ENCODE measurements at regions not wholly inside any gene's neighbourhood (a gene's known extent, or its start where the extent isn't known, plus 50 kb on each side); places are given as distances from the start of the nearest gene placed in this dataset.

GRCh38 chr1:163877016-163877415 is 555.3 kb downstream of the NUF2 start:
- Histone ChIP-seq H3K4me2 (ENCODE audit: insufficient read depth, low read length) (no peak overlapping the region), H3K4me3 (replicated peaks in 1 of 3; ENCODE audit: insufficient read depth in 1 of 3, low read depth in 1 of 3, low read length in 3 of 3) (no peak overlapping the region), H3K9me3 (replicated peaks; ENCODE audit: control insufficient read depth, insufficient read depth, low read length) (no peaks in the 10 kb centered on the region), H3K9me1 (replicated peaks; ENCODE audit: control insufficient read depth, extremely low read depth, insufficient read depth, low read length) (no peaks in the 10 kb centered on the region), H3K79me2 (ENCODE audit: control insufficient read depth, insufficient read depth, low read length) (no peaks in the 10 kb centered on the region), H3K36me3 (ENCODE audit: control insufficient read depth in 2 of 2, extremely low read depth in 1 of 2, insufficient read depth in 2 of 2, low read length in 2 of 2) (no peaks in the 10 kb centered on the region), H4K20me1 (replicated peaks; ENCODE audit: control insufficient read depth, extremely low read depth, insufficient read depth, low read length) (no peaks in the 10 kb centered on the region), H3K27ac (ENCODE audit: insufficient read depth, low read depth, low read length) (peak overlapping the region; percentile 40), H3K27me3 (ENCODE audit: control insufficient read depth in 2 of 2, insufficient read depth in 2 of 2, low read length in 2 of 2) (no peaks in the 10 kb centered on the region), H3K4me1 (ENCODE audit: control insufficient read depth, extremely low read depth, insufficient read depth, low read length) (peaks cover 24% of the 10 kb centered on the region), H2AFZ (ENCODE audit: low read depth, low read length) (no peak overlapping the region), H3K9ac (replicated peaks; ENCODE audit: extremely low read depth, insufficient read depth, low read length) (no peak overlapping the region)
- dilution Hi-C loops (cut with MboI; ENCODE audit: extremely low pct_ligation_motif_present, low sequenced_read_pairs) (no loop called here), intact Hi-C loops (cut with micrococcal nuclease) (loop anchor here (5.0 kb wide), 1 partner anchor 55 kb away; no protein-coding TSS in a partner anchor)
- BruUV-seq (replicated peaks), result no TSS peak
- TF ChIP-seq FOS (IDR thresholded peaks at IDR 0.05; ENCODE audit: borderline replicate concordance, insufficient read depth, low read length) (no peak), POLR2A (IDR thresholded peaks at IDR 0.05; ENCODE audit: low read depth, low read length) (no peak), EZH2 (IDR thresholded peaks at IDR 0.05; ENCODE audit: borderline replicate concordance, low read depth, low read length, severe bottlenecking) (no peak), POLR2AphosphoS5 (IDR thresholded peaks at IDR 0.05; ENCODE audit: insufficient read depth, low read depth, low read length) (no peak), CTCF (IDR thresholded peaks at IDR 0.05; ENCODE audit: extremely low read depth in 1 of 2, insufficient read depth in 1 of 2, low read depth in 1 of 2, low read length in 2 of 2) (no peak), GATA2 (IDR thresholded peaks at IDR 0.05; ENCODE audit: insufficient read depth, insufficient read length, low read depth, low read length) (no peak), MYC (IDR thresholded peaks at IDR 0.05; ENCODE audit: low read depth, low read length) (no peak)
- CTCF ChIA-PET, result no interaction called here
- POLR2A ChIA-PET, result no interaction called here
- DNase-seq (ENCODE audit: low read depth, low spot score) (no peak), FAIRE-seq (no peak)

DNA sequence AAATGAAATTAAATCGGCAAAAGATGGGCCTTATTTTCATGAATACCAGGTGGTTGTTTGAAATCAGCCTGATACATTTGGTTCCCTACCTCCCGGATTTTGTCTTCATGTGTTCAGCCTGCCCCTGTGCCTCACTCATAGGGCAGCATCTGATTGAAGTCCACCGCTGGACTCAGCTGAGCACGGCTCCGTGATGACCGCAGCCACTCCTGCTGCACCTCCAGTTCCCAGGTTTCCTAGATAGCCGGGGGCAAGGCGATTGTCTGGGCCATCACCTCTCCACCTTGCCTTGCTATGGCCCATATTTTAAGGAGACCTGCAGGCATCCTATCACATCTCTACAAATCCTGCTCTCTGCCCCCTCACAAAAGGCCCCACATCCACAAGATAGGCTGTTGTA is 563.8 kb downstream of the NUF2 start:
- intact Hi-C loops (cut with micrococcal nuclease) (no loop called here), dilution Hi-C loops (cut with MboI; ENCODE audit: extremely low pct_ligation_motif_present, low sequenced_read_pairs) (no loop called here)
- Histone ChIP-seq H3K9me1 (replicated peaks; ENCODE audit: control insufficient read depth, extremely low read depth, insufficient read depth, low read length) (no peaks in the 10 kb centered on the region), H3K9me3 (replicated peaks; ENCODE audit: control insufficient read depth, insufficient read depth, low read length) (no peaks in the 10 kb centered on the region), H3K27me3 (ENCODE audit: control insufficient read depth in 2 of 2, insufficient read depth in 2 of 2, low read length in 2 of 2) (no peaks in the 10 kb centered on the region), H2AFZ (ENCODE audit: low read depth, low read length) (no peak overlapping the region), H3K27ac (ENCODE audit: insufficient read depth, low read depth, low read length) (no peak overlapping the region), H3K4me3 (replicated peaks in 1 of 3; ENCODE audit: insufficient read depth in 1 of 3, low read depth in 1 of 3, low read length in 3 of 3) (no peak overlapping the region), H3K79me2 (ENCODE audit: control insufficient read depth, insufficient read depth, low read length) (no peaks in the 10 kb centered on the region), H3K36me3 (ENCODE audit: control insufficient read depth in 2 of 2, extremely low read depth in 1 of 2, insufficient read depth in 2 of 2, low read length in 2 of 2) (no peaks in the 10 kb centered on the region), H3K9ac (replicated peaks; ENCODE audit: extremely low read depth, insufficient read depth, low read length) (no peak overlapping the region), H4K20me1 (replicated peaks; ENCODE audit: control insufficient read depth, extremely low read depth, insufficient read depth, low read length) (no peaks in the 10 kb centered on the region), H3K4me1 (ENCODE audit: control insufficient read depth, extremely low read depth, insufficient read depth, low read length) (no peaks in the 10 kb centered on the region), H3K4me2 (ENCODE audit: insufficient read depth, low read length) (no peak overlapping the region)
- ChIA-PET CTCF (no interaction called here), POLR2A (no interaction called here)
- FAIRE-seq (no peak), DNase-seq (ENCODE audit: low read depth, low spot score) (no peak)
- TF ChIP-seq MYC (IDR thresholded peaks at IDR 0.05; ENCODE audit: low read depth, low read length) (no peak), CTCF (IDR thresholded peaks at IDR 0.05; ENCODE audit: extremely low read depth in 1 of 2, insufficient read depth in 1 of 2, low read depth in 1 of 2, low read length in 2 of 2) (no peak), POLR2AphosphoS5 (IDR thresholded peaks at IDR 0.05; ENCODE audit: insufficient read depth, low read depth, low read length) (no peak), EZH2 (IDR thresholded peaks at IDR 0.05; ENCODE audit: borderline replicate concordance, low read depth, low read length, severe bottlenecking) (no peak), MAX (IDR thresholded peaks at IDR 0.05; ENCODE audit: insufficient read depth, insufficient read length) (no peak), GATA2 (IDR thresholded peaks at IDR 0.05; ENCODE audit: insufficient read depth, insufficient read length, low read depth, low read length) (no peak), POLR2A (IDR thresholded peaks at IDR 0.05; ENCODE audit: low read depth, low read length) (no peak), JUN (IDR thresholded peaks at IDR 0.05; ENCODE audit: borderline replicate concordance, insufficient read depth, insufficient read length, low read depth) (no peak), FOS (IDR thresholded peaks at IDR 0.05; ENCODE audit: borderline replicate concordance, insufficient read depth, low read length) (no peak)
- no TSS peak for BruUV-seq (replicated peaks)
